H9 (cell line): ENCODE measurements at regions not wholly inside any gene's neighbourhood (a gene's known extent, or its start where the extent isn't known, plus 50 kb on each side); places are given as distances from the start of the nearest gene placed in this dataset.

Experiments used
- DNase-seq: peaks from one replicate; pipeline ENCODE4 v3.0.0-alpha.2; 2017
- H2AFZ ChIP-seq: one replicate; pipeline ENCODE4 v1.6.1; 2013; ENCODE audit warnings: mild to moderate bottlenecking, low read length, control low read depth, moderate library complexity
- H2AK5ac ChIP-seq: 2 replicates; pipeline ENCODE4 v1.6.1; 2013; ENCODE audit warnings: low read length, control low read depth, mixed read lengths; ENCODE audit not compliant: insufficient read length
- H2BK120ac ChIP-seq: one replicate; pipeline ENCODE4 v1.6.1; 2013; ENCODE audit warnings: low read depth, mild to moderate bottlenecking, low read length, control low read depth, inconsistent platforms; ENCODE audit not compliant: poor library complexity, severe bottlenecking
- H2BK12ac ChIP-seq: 2 replicates; pipeline ENCODE4 v1.6.1; 2013; ENCODE audit warnings: low read length, control low read depth, mixed read lengths, low read depth; ENCODE audit not compliant: insufficient read length
- H2BK15ac ChIP-seq: 2 replicates; pipeline ENCODE4 v1.6.1; 2013; ENCODE audit warnings: low read depth, low read length, control low read depth
- H2BK20ac ChIP-seq: one replicate; pipeline ENCODE4 v1.6.1; 2013; ENCODE audit warnings: low read depth, mild to moderate bottlenecking, low read length, control low read depth, inconsistent platforms; ENCODE audit not compliant: poor library complexity, severe bottlenecking
- H2BK5ac ChIP-seq: 2 replicates; pipeline ENCODE4 v1.6.1; 2013; ENCODE audit warnings: low read length, control low read depth, mixed read lengths; ENCODE audit not compliant: insufficient read length
- H3K14ac ChIP-seq: 2 replicates; pipeline ENCODE4 v1.6.1; 2013; ENCODE audit warnings: low read length, control low read depth; ENCODE audit not compliant: insufficient read depth
- H3K18ac ChIP-seq: 2 replicates; pipeline ENCODE4 v1.6.1; 2013; ENCODE audit warnings: low read depth, mild to moderate bottlenecking, mixed read lengths, low read length, control low read depth; ENCODE audit not compliant: insufficient read length
- H3K23ac ChIP-seq: 2 replicates; pipeline ENCODE4 v1.6.1; 2013; ENCODE audit warnings: low read length, control low read depth, mixed read lengths, low read depth; ENCODE audit not compliant: insufficient read length
- H3K23me2 ChIP-seq: 2 replicates; pipeline ENCODE4 v1.6.1; 2013; ENCODE audit warnings: low read depth, mild to moderate bottlenecking, mixed read lengths, low read length, control low read depth; ENCODE audit not compliant: insufficient read length, poor library complexity, severe bottlenecking
- H3K27ac ChIP-seq: 2 replicates; pipeline ENCODE4 v1.5.1; 2013; ENCODE audit warnings: low read length, control low read depth, mixed read lengths, low read depth; ENCODE audit not compliant: insufficient read length
- H3K27me3 ChIP-seq: 2 replicates; pipeline ENCODE4 v1.6.1; 2013; ENCODE audit warnings: low read length, control low read depth, inconsistent platforms; ENCODE audit not compliant: insufficient read depth
- H3K4ac ChIP-seq: 2 replicates; pipeline ENCODE4 v1.6.1; 2013; ENCODE audit warnings: low read depth, mild to moderate bottlenecking, control low read depth, inconsistent platforms, low read length, moderate library complexity
- H3K4me1 ChIP-seq: 2 replicates; pipeline ENCODE4 v1.6.1; 2013; ENCODE audit warnings: low read length, control low read depth, inconsistent platforms; ENCODE audit not compliant: insufficient read depth
- H3K4me2 ChIP-seq: 2 replicates; pipeline ENCODE4 v1.6.1; 2013; ENCODE audit warnings: low read length, control low read depth, mixed read lengths; ENCODE audit not compliant: insufficient read length, insufficient read depth
- H3K56ac ChIP-seq: 2 replicates; pipeline ENCODE4 v1.6.1; 2013; ENCODE audit warnings: low read depth, mild to moderate bottlenecking, mixed read lengths, low read length, control low read depth; ENCODE audit not compliant: insufficient read length
- H3K79me1 ChIP-seq: 2 replicates; pipeline ENCODE4 v1.6.1; 2013; ENCODE audit warnings: low read depth, mild to moderate bottlenecking, moderate library complexity, low read length, control low read depth, inconsistent platforms; ENCODE audit not compliant: insufficient read depth, poor library complexity, severe bottlenecking
- H3K79me2 ChIP-seq: 2 replicates; pipeline ENCODE4 v1.6.1; 2013; ENCODE audit warnings: low read length, control low read depth, inconsistent platforms; ENCODE audit not compliant: insufficient read depth
- H3K9ac ChIP-seq: 2 replicates; pipeline ENCODE4 v1.6.1; 2013; ENCODE audit warnings: low read length, control low read depth, mixed read lengths; ENCODE audit not compliant: insufficient read length; ENCODE audit errors: extremely low read depth
- H3K9me3 ChIP-seq: one replicate; pipeline ENCODE4 v1.6.1; 2013; ENCODE audit warnings: low read depth, low read length, inconsistent platforms; ENCODE audit not compliant: control insufficient read depth
- H3T11ph ChIP-seq: one replicate; pipeline ENCODE4 v1.6.1; 2013; ENCODE audit warnings: mild to moderate bottlenecking, low read length, control low read depth, inconsistent platforms
- H4K20me1 ChIP-seq: one replicate; pipeline ENCODE4 v1.6.1; 2013; ENCODE audit not compliant: control insufficient read depth, insufficient read length, insufficient read depth
- H4K5ac ChIP-seq: 2 replicates; pipeline ENCODE4 v1.6.1; 2013; ENCODE audit warnings: low read depth, mild to moderate bottlenecking, mixed read lengths, low read length, control low read depth; ENCODE audit not compliant: insufficient read length
- H4K8ac ChIP-seq: replicated peaks from 2 replicates; pipeline ENCODE4 v1.6.1; 2013; ENCODE audit warnings: low read length, control low read depth, mixed read lengths, low read depth; ENCODE audit not compliant: insufficient read length
- H4K91ac ChIP-seq: 2 replicates; pipeline ENCODE4 v1.6.1; 2013; ENCODE audit warnings: low read depth, mild to moderate bottlenecking, moderate library complexity, mixed read lengths, low read length, control low read depth; ENCODE audit not compliant: insufficient read length
- H3K27ac Mint-ChIP-seq, 3 experiments: 2 replicates in 2 of 3; 3 replicates in 1 of 3; pipeline ENCODE4 v1.8.0; 2020 to 2021; ENCODE audit warnings: mixed read lengths in 3 of 3, mild to moderate bottlenecking in 1 of 3, moderate library complexity in 1 of 3
- H3K27me3 Mint-ChIP-seq: 2 replicates; pipeline ENCODE4 v1.8.0; 2021; ENCODE audit warnings: low read depth, mild to moderate bottlenecking, moderate library complexity, mixed read lengths
- H3K36me3 Mint-ChIP-seq, 3 experiments: 2 replicates in 2 of 3; 3 replicates in 1 of 3; pipeline ENCODE4 v1.8.0; 2020 to 2021; ENCODE audit warnings: low read depth in 3 of 3, mixed read lengths in 3 of 3; ENCODE audit not compliant: insufficient read depth in 1 of 3
- H3K4me1 Mint-ChIP-seq, 2 experiments: 2 replicates each; pipeline ENCODE4 v1.8.0; 2020; ENCODE audit warnings: mixed read lengths in 2 of 2
- H3K4me3 Mint-ChIP-seq, 2 experiments: 2 replicates in 1 of 2; 3 replicates in 1 of 2; pipeline ENCODE4 v1.8.0; 2020 to 2021; ENCODE audit warnings: mild to moderate bottlenecking in 2 of 2, mixed read lengths in 2 of 2, moderate library complexity in 1 of 2
- H3K9me3 Mint-ChIP-seq, 2 experiments: 2 replicates in 1 of 2; 3 replicates in 1 of 2; pipeline ENCODE4 v1.8.0; 2020; ENCODE audit warnings: mild to moderate bottlenecking in 2 of 2, mixed read lengths in 2 of 2, moderate library complexity in 1 of 2
- CTCF ChIP-seq: fragments of 200-600 bp; sonication (generic); conservative IDR thresholded peaks from 3 replicates; pipeline ENCODE4 v1.8.0; 2021; ENCODE audit warnings: antibody characterized with exemption, mild to moderate bottlenecking
- WGBS: extraction: QIAGEN DNeasy Blood & Tissue Kit; methylation state at CpG from one replicate; pipeline ENCODE4 v1.1.7; 2013; ENCODE audit warnings: missing lambda C conversion rate, low lambda C conversion rate, mixed read lengths; ENCODE audit not compliant: insufficient read length; ENCODE audit errors: extremely low coverage; 5-methylcytosine and 5-hydroxymethylcytosine counted together

- Mint-ChIP-seq H3K27ac (no peak overlapping the region), H3K36me3 (no peaks in the 10 kb centered on the region), H3K9me3 (no peaks in the 10 kb centered on the region), H3K4me1 (peaks cover 13 to 15% of the 10 kb centered on the region in 2 experiments), H3K27me3 (no peaks in the 10 kb centered on the region), H3K4me3 (no peak overlapping the region)
- Histone ChIP-seq H3T11ph (no peak overlapping the region), H3K14ac (no peak overlapping the region), H2AK5ac (no peak overlapping the region), H2BK20ac (no peak overlapping the region), H3K27ac (no peak overlapping the region), H4K5ac (no peak overlapping the region), H3K4me1 (no peaks in the 10 kb centered on the region), H3K4ac (no peak overlapping the region), H2BK120ac (no peak overlapping the region), H3K79me2 (no peaks in the 10 kb centered on the region), H4K20me1 (no peaks in the 10 kb centered on the region), H3K23ac (no peak overlapping the region), H3K56ac (no peak overlapping the region), H3K23me2 (no peaks in the 10 kb centered on the region), H4K91ac (no peak overlapping the region), H3K4me2 (no peak overlapping the region), H3K27me3 (no peaks in the 10 kb centered on the region), H4K8ac (no peak overlapping the region), H3K18ac (no peak overlapping the region), H2AFZ (no peak overlapping the region), H3K9ac (no peak overlapping the region), H2BK12ac (no peak overlapping the region), H2BK15ac (no peak overlapping the region), H2BK5ac (no peak overlapping the region), H3K9me3 (no peaks in the 10 kb centered on the region), H3K79me1 (no peaks in the 10 kb centered on the region)
- DNase-seq = no peak
- WGBS = no CpG with 5 or more reads among the region's 2 CpGs
- TF ChIP-seq CTCF = no peak
Observed at GRCh38 chr7:16027396-16027795, 340.9 kb upstream of the MEOX2 start.
